ENCODE measurements at regions not wholly inside any gene's neighbourhood (a gene's known extent, or its start where the extent isn't known, plus 50 kb on each side); places are given as distances from the start of the nearest gene placed in this dataset.

- TF ChIP-seq EP300 (IDR thresholded peaks at IDR 0.05), result no peak
- TF ChIP-seq, protein P1, sequence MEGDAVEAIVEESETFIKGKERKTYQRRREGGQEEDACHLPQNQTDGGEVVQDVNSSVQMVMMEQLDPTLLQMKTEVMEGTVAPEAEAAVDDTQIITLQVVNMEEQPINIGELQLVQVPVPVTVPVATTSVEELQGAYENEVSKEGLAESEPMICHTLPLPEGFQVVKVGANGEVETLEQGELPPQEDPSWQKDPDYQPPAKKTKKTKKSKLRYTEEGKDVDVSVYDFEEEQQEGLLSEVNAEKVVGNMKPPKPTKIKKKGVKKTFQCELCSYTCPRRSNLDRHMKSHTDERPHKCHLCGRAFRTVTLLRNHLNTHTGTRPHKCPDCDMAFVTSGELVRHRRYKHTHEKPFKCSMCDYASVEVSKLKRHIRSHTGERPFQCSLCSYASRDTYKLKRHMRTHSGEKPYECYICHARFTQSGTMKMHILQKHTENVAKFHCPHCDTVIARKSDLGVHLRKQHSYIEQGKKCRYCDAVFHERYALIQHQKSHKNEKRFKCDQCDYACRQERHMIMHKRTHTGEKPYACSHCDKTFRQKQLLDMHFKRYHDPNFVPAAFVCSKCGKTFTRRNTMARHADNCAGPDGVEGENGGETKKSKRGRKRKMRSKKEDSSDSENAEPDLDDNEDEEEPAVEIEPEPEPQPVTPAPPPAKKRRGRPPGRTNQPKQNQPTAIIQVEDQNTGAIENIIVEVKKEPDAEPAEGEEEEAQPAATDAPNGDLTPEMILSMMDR (IDR thresholded peaks at IDR 0.05), result no peak
Measured at GRCh38 chr6:28658475-28659249, 133.0 kb downstream of the GPX5 start.

Measured in ovary (tissue), 3 donors.